Esophagus (tissue), 2 donors: ENCODE measurements at regions not wholly inside any gene's neighbourhood (a gene's known extent, or its start where the extent isn't known, plus 50 kb on each side); places are given as distances from the start of the nearest gene placed in this dataset.

Experiments
- H3K27ac ChIP-seq, 2 donors: one replicate each; pipeline ENCODE4 v1.5.1; 2013; ENCODE audit warnings: low read depth in 2 of 2, mild to moderate bottlenecking in 2 of 2, inconsistent platforms in 1 of 2, low read length in 1 of 2, moderate library complexity in 1 of 2
- H3K27me3 ChIP-seq, 2 donors: one replicate each; pipeline ENCODE4 v1.6.1; 2013; ENCODE audit warnings: low read length in 2 of 2, control low read depth in 1 of 2, mild to moderate bottlenecking in 1 of 2; ENCODE audit not compliant: insufficient read depth in 2 of 2, control insufficient read depth in 1 of 2
- H3K36me3 ChIP-seq, 2 donors: one replicate each; pipeline ENCODE4 v1.6.1; 2013; ENCODE audit warnings: low read length in 1 of 2; ENCODE audit not compliant: control insufficient read depth in 2 of 2, insufficient read depth in 2 of 2
- H3K4me1 ChIP-seq, 2 donors: one replicate each; pipeline ENCODE4 v1.6.1; 2013; ENCODE audit warnings: low read length in 1 of 2; ENCODE audit not compliant: control insufficient read depth in 2 of 2, insufficient read depth in 2 of 2
- H3K4me3 ChIP-seq, 2 donors: one replicate each; pipeline ENCODE4 v1.5.1; 2013; ENCODE audit warnings: low read length in 2 of 2, mild to moderate bottlenecking in 2 of 2, low read depth in 1 of 2, moderate library complexity in 1 of 2
- H3K9me3 ChIP-seq, 2 donors: one replicate each; pipeline ENCODE4 v1.6.1; 2013; ENCODE audit warnings: mild to moderate bottlenecking in 2 of 2, low read depth in 1 of 2, low read length in 1 of 2, moderate library complexity in 1 of 2; ENCODE audit not compliant: control insufficient read depth in 2 of 2, insufficient read depth in 1 of 2
- WGBS, 2 donors: extraction: QIAGEN DNeasy Blood & Tissue Kit; methylation state at CpG; one replicate each; pipeline ENCODE4 v1.1.7; 2013; 5-methylcytosine and 5-hydroxymethylcytosine counted together
- donor health status: healthy with polysubstance abuse.
- donor health status: Bipolar disorder and iron deficiency.

- Histone ChIP-seq H3K36me3 (no peaks in the 10 kb centered on the region), H3K27ac (no peak overlapping the region), H3K4me3 (no peak overlapping the region), H3K4me1 (peaks cover 0 to 2% of the 10 kb centered on the region in 2 donors), H3K9me3 (no peaks in the 10 kb centered on the region), H3K27me3 (no peaks in the 10 kb centered on the region)
- WGBS, 2 donors: 71 to 92% methylated on average over 2 of the region's 2 CpGs
Observed at GRCh38 chr9:111152614-111153406, 114.5 kb upstream of the LPAR1 start.

GRCh38 chr9:111151537-111151936 lies 113.3 kb upstream of the LPAR1 start:
- H3K4me3 ChIP-seq: no peak overlapping the region
- peaks cover 0 to 2% of the 10 kb centered on the region in 2 donors for H3K4me1 ChIP-seq
- H3K27ac ChIP-seq: no peak overlapping the region
- H3K36me3 ChIP-seq: no peaks in the 10 kb centered on the region
- no peaks in the 10 kb centered on the region for H3K27me3 ChIP-seq
- 74 to 76% methylated on average over 1 of the region's 1 CpG for WGBS, 2 donors
- no peaks in the 10 kb centered on the region for H3K9me3 ChIP-seq

GRCh38 chr9:111150181-111150580 lies 111.9 kb upstream of the LPAR1 start:
- H3K36me3 ChIP-seq: no peaks in the 10 kb centered on the region
- 89 to 94% methylated on average over 2 of the region's 2 CpGs for WGBS, 2 donors
- H3K4me3 ChIP-seq: no peak overlapping the region
- H3K27me3 ChIP-seq: no peaks in the 10 kb centered on the region
- H3K4me1 ChIP-seq: peaks cover 0 to 2% of the 10 kb centered on the region in 2 donors
- no peaks in the 10 kb centered on the region for H3K9me3 ChIP-seq
- H3K27ac ChIP-seq: no peak overlapping the region

DNA sequence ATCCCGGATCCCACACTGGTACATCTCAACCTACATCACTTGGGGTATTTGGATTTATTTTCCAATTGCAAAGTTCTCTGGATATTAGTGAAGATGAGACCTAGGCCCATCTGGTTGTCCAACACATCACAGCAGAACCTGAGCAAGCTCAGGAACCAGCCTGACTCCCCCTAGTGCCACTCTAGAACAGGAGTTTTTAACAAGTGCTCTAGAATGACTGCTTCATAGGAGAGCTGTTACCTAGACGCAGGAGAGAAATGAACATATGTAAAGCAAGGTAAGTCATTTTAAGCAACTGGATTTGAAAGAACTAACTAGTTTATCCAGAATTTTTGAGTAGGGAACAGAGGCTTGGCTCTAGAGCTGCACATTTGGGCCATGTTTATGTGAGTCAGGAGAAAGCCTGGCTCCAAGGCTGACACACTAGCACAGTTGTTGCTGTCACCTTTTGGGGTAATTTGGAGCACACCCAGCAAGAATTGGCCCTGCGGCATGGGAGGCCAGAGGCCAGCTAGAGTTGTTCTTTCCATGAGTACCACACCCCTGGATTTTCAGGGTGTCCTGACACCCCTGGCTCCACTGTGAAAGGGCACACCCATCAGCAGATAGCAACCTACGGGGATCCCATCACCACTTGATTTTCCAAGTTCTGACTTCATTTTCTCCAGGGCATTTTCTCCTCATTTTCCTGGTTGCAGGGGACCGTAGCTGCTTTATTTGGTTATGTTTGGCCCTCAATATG lies 110.9 kb upstream of the LPAR1 start:
- H3K9me3 ChIP-seq: no peaks in the 10 kb centered on the region
- peaks cover 0 to 2% of the 10 kb centered on the region in 2 donors for H3K4me1 ChIP-seq
- H3K4me3 ChIP-seq: no peak overlapping the region
- H3K36me3 ChIP-seq: no peaks in the 10 kb centered on the region
- 75 to 80% methylated on average over 5 of the region's 5 CpGs for WGBS, 2 donors
- H3K27me3 ChIP-seq: no peaks in the 10 kb centered on the region
- no peak overlapping the region for H3K27ac ChIP-seq

DNA sequence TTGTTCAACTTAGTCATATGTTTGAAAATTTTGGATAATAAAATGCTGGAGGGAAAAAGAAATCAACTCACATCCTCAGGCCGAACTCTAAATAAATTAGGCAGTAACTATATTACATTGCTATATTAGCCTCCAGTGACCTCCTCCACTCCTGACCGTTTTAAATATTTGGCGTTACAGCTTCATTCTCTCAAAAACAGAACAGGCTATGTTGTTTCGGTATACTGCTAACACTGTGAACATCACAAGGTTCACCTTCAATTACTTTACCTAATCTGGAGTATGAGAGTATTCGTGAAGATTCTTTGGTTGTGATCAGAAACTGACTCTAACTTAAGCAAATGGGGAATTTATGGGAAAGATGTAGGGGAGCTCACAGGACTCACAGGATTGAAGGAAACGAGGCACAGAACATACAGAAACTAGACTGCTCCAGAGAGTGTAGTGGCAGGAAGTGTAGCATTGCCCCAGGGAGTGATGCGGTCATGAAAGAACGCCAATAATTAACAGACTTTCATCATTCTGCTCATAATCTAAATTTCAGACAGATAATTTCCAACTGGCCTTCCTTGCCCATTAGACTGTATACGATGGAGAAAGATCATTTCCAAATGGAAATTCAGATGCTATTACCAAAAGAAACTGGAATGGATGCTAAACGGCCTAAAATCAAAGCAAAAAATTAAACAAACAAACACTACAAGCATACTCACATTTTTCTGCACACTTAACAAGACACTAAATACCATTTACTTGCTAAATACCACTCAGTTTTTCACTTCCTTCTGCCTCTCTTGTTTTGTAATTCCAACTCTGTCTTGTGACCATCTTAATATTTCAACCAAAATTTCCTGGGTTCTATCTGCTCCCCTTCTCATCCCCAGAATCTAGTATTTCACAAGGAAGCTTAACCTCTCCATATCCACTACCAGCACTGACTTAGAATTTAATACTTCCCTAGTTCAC lies 110.1 kb upstream of the LPAR1 start:
- Histone ChIP-seq H3K9me3 (no peaks in the 10 kb centered on the region), H3K4me1 (peaks cover 0 to 2% of the 10 kb centered on the region in 2 donors), H3K27ac (no peak overlapping the region), H3K27me3 (no peaks in the 10 kb centered on the region), H3K36me3 (no peaks in the 10 kb centered on the region), H3K4me3 (no peak overlapping the region)
- WGBS, 2 donors: 75 to 78% methylated on average over 10 of the region's 10 CpGs

- Histone ChIP-seq H3K36me3 (no peaks in the 10 kb centered on the region), H3K4me1 (peaks cover 0 to 2% of the 10 kb centered on the region in 2 donors), H3K4me3 (no peak overlapping the region), H3K27me3 (no peaks in the 10 kb centered on the region), H3K27ac (no peak overlapping the region), H3K9me3 (no peaks in the 10 kb centered on the region)
- 85 to 87% methylated on average over 3 of the region's 3 CpGs for WGBS, 2 donors
Observed at GRCh38 chr9:111147041-111147440, 108.8 kb upstream of the LPAR1 start.

DNA sequence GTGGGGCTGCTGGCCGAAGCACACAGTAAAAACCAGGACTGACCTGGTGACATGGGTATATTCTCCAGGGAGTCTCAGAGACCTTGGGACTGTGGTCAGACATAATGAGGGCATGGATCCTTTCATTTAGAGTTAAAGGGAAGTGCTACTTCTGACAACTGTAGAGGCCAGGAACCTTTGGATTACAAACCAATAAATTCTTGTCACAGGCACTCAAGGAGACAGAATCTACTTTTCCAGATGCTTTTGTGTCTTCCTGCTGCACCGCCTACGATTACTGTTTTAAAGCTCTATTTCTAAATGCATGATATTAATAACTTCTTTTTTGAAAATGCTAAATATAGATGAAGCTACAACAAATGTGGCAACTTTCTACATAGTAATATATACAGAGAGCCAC lies 106.5 kb upstream of the LPAR1 start:
- Histone ChIP-seq H3K27ac (no peak overlapping the region), H3K27me3 (no peaks in the 10 kb centered on the region), H3K36me3 (no peaks in the 10 kb centered on the region), H3K9me3 (no peaks in the 10 kb centered on the region), H3K4me1 (peaks cover 0 to 2% of the 10 kb centered on the region in 2 donors), H3K4me3 (no peak overlapping the region)
- 77 to 81% methylated on average over 3 of the region's 3 CpGs for WGBS, 2 donors

DNA sequence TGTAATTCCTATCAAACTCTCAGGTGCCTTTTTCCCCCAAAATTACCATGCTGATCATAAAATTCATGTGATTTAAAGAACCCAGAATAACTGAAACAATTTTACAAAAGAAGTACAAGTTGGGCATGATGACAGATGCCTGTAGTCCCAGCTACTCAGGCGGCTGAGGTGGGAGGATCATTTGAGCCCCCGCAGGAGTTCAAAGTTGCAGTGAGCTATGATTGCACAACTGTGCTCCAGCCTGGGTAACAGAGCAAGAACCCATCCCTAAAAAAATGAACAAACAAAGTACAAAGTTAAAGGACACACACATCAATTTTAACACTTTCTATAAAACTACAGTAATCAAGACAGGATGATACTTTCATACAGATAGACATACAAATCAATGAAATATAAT lies 97.9 kb upstream of the LPAR1 start:
- no peaks in the 10 kb centered on the region for H3K27me3 ChIP-seq
- no peak overlapping the region for H3K27ac ChIP-seq
- H3K4me1 ChIP-seq: no peaks in the 10 kb centered on the region
- peaks cover 0 to 2% of the 10 kb centered on the region in 2 donors for H3K9me3 ChIP-seq
- 89 to 93% methylated on average over 2 of the region's 2 CpGs for WGBS, 2 donors
- H3K36me3 ChIP-seq: no peaks in the 10 kb centered on the region
- H3K4me3 ChIP-seq: no peak overlapping the region

GRCh38 chr9:111131211-111131610 lies 92.9 kb upstream of the LPAR1 start:
- H3K27ac ChIP-seq: no peak overlapping the region
- no peaks in the 10 kb centered on the region for H3K27me3 ChIP-seq
- 86 to 87% methylated on average over 1 of the region's 1 CpG for WGBS, 2 donors
- H3K9me3 ChIP-seq: peaks cover 0 to 2% of the 10 kb centered on the region in 2 donors
- no peaks in the 10 kb centered on the region for H3K36me3 ChIP-seq
- no peaks in the 10 kb centered on the region for H3K4me1 ChIP-seq
- H3K4me3 ChIP-seq: no peak overlapping the region
